ENCODE measurements at regions not wholly inside any gene's neighbourhood (a gene's known extent, or its start where the extent isn't known, plus 50 kb on each side); places are given as distances from the start of the nearest gene placed in this dataset.

GRCh38 chr5:29833394-29833793 lies 1360.1 kb upstream of the CDH6 start:
- H3K27me3 ChIP-seq, result no peaks in the 10 kb centered on the region
- no peak for DNase-seq
- H3K4me1 ChIP-seq, result no peaks in the 10 kb centered on the region
- TF ChIP-seq POLR2A (IDR thresholded peaks at IDR 0.05) (no peak), CTCF (IDR thresholded peaks at IDR 0.05) (no peak)
- H3K9me3 ChIP-seq, result no peaks in the 10 kb centered on the region
- intact Hi-C loops (cut with DNase I; ENCODE audit: low total_unique reads), result no loop called here
- WGBS, 2 donors, result 59 to 66% methylated on average over 2 of the region's 2 CpGs
- no peak overlapping the region for H3K4me3 ChIP-seq
- no peaks in the 10 kb centered on the region for H3K36me3 ChIP-seq (ENCODE audit: low read depth, missing control alignments)
- H3K27ac ChIP-seq, result no peak overlapping the region

GRCh38 chr5:29822521-29822920 lies 1371.0 kb upstream of the CDH6 start:
- H3K27me3 ChIP-seq, result no peaks in the 10 kb centered on the region
- no peak overlapping the region for H3K4me3 ChIP-seq
- H3K9me3 ChIP-seq, result no peaks in the 10 kb centered on the region
- no peaks in the 10 kb centered on the region for H3K4me1 ChIP-seq
- 74 to 80% methylated on average over 4 of the region's 4 CpGs for WGBS, 2 donors
- intact Hi-C loops (cut with DNase I; ENCODE audit: low total_unique reads), result no loop called here
- H3K27ac ChIP-seq, result no peak overlapping the region
- no peak for DNase-seq
- no peak for TF ChIP-seq POLR2A (IDR thresholded peaks at IDR 0.05)
- no peaks in the 10 kb centered on the region for H3K36me3 ChIP-seq (ENCODE audit: low read depth, missing control alignments)

GRCh38 chr5:29811914-29812679 lies 1381.4 kb upstream of the CDH6 start:
- TF ChIP-seq POLR2A (IDR thresholded peaks at IDR 0.05), result no peak
- TF ChIP-seq CTCF (IDR thresholded peaks at IDR 0.05), result no peak
- intact Hi-C loops (cut with DNase I; ENCODE audit: low total_unique reads), result no loop called here
- Histone ChIP-seq H3K4me1 (no peaks in the 10 kb centered on the region), H3K36me3 (ENCODE audit: low read depth, missing control alignments) (no peaks in the 10 kb centered on the region), H3K27ac (no peak overlapping the region), H3K4me3 (no peak overlapping the region), H3K27me3 (no peaks in the 10 kb centered on the region), H3K9me3 (no peaks in the 10 kb centered on the region)
- WGBS, 2 donors, result 75 to 79% methylated on average over 2 of the region's 2 CpGs
- DNase-seq, result peak; percentile 28

- H3K27ac ChIP-seq, result no peak overlapping the region
- no peak for DNase-seq
- H3K9me3 ChIP-seq, result no peaks in the 10 kb centered on the region
Measured at GRCh38 chr5:29805804-29806203, 1387.7 kb upstream of the CDH6 start.

GRCh38 chr5:29800752-29801151 lies 1392.7 kb upstream of the CDH6 start:
- WGBS, 2 donors, result 82% methylated on average over 5 of the region's 5 CpGs
- intact Hi-C loops (cut with DNase I; ENCODE audit: low total_unique reads), result no loop called here
- TF ChIP-seq CTCF (IDR thresholded peaks at IDR 0.05), result no peak
- TF ChIP-seq POLR2A (IDR thresholded peaks at IDR 0.05), result no peak
- H3K27me3 ChIP-seq, result no peaks in the 10 kb centered on the region
- no peaks in the 10 kb centered on the region for H3K9me3 ChIP-seq
- H3K4me3 ChIP-seq, result no peak overlapping the region
- H3K4me1 ChIP-seq, result no peaks in the 10 kb centered on the region
- DNase-seq, result no peak
- no peak overlapping the region for H3K27ac ChIP-seq
- H3K36me3 ChIP-seq (ENCODE audit: low read depth, missing control alignments), result no peaks in the 10 kb centered on the region

More at GRCh38 chr5:29805804-29806203, 1387.7 kb upstream of the CDH6 start:
- Histone ChIP-seq H3K27me3 (no peaks in the 10 kb centered on the region), H3K4me3 (no peak overlapping the region), H3K36me3 (ENCODE audit: low read depth, missing control alignments) (no peaks in the 10 kb centered on the region), H3K4me1 (no peaks in the 10 kb centered on the region)
- 90 to 92% methylated on average over 3 of the region's 3 CpGs for WGBS, 2 donors
- intact Hi-C loops (cut with DNase I; ENCODE audit: low total_unique reads), result no loop called here
- no peak for TF ChIP-seq POLR2A (IDR thresholded peaks at IDR 0.05)
- no peak for TF ChIP-seq CTCF (IDR thresholded peaks at IDR 0.05)

All from testis (tissue), 2 donors.